ENCODE measurements at regions not wholly inside any gene's neighbourhood (a gene's known extent, or its start where the extent isn't known, plus 50 kb on each side); places are given as distances from the start of the nearest gene placed in this dataset.

DNA sequence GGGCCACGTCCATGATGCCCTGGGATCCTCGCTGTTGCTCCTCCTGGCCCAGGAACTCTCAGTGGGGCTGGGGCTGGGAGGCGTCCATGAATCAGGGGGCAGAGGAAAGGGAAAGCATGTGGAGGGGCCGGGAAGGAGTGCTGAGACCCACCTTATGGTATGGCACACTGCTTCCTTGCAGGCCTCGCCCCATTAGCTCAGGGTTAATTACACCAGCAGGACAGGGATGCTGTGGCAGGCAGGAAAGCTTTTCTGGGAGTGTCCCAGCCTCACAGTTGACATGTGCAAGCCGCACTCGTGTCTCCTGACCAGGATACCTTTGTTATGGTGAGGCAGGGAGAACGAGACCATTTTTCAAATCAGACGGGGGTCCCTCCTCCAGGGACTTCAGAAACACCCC is 109.7 kb upstream of the PCBD1 start:
- TF ChIP-seq, protein P1, sequence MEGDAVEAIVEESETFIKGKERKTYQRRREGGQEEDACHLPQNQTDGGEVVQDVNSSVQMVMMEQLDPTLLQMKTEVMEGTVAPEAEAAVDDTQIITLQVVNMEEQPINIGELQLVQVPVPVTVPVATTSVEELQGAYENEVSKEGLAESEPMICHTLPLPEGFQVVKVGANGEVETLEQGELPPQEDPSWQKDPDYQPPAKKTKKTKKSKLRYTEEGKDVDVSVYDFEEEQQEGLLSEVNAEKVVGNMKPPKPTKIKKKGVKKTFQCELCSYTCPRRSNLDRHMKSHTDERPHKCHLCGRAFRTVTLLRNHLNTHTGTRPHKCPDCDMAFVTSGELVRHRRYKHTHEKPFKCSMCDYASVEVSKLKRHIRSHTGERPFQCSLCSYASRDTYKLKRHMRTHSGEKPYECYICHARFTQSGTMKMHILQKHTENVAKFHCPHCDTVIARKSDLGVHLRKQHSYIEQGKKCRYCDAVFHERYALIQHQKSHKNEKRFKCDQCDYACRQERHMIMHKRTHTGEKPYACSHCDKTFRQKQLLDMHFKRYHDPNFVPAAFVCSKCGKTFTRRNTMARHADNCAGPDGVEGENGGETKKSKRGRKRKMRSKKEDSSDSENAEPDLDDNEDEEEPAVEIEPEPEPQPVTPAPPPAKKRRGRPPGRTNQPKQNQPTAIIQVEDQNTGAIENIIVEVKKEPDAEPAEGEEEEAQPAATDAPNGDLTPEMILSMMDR (IDR thresholded peaks at IDR 0.05): no peak
- Histone ChIP-seq H3K36me3 (no peaks in the 10 kb centered on the region), H3K27ac (no peak overlapping the region), H3K9me3 (no peaks in the 10 kb centered on the region), H3K4me3 (no peak overlapping the region), H3K27me3 (no peaks in the 10 kb centered on the region), H3K4me1 (no peaks in the 10 kb centered on the region)
- no peak for DNase-seq (ENCODE audit: low spot score in 2 of 2)
- intact Hi-C loops (cut with DNase I): no loop called here

DNA sequence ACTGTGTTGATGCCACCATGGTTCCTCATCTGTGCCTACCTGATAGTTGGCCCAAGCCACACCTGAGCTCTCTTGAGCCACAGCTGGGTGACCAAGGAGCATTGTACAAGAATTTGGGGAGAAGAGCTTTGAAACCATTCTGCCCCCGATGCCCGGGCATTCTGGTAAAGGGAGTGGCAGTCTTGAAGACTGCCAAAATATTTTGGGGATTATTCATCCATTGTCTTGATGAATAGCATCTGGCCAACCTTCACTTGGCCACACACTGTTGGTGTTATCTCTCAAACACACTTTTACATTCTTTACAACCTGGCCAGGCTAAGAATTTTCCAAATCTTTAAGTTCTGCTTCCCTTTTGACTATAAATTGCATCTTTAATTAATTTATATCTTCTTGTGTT is 113.1 kb upstream of the PCBD1 start:
- Histone ChIP-seq H3K27ac (no peak overlapping the region), H3K4me1 (no peaks in the 10 kb centered on the region), H3K27me3 (no peaks in the 10 kb centered on the region), H3K36me3 (no peaks in the 10 kb centered on the region), H3K9me3 (no peaks in the 10 kb centered on the region), H3K4me3 (no peak overlapping the region)
- DNase-seq (ENCODE audit: low spot score in 2 of 2): no peak
- intact Hi-C loops (cut with DNase I): no loop called here
- TF ChIP-seq, protein P1 (IDR thresholded peaks at IDR 0.05): no peak

DNA sequence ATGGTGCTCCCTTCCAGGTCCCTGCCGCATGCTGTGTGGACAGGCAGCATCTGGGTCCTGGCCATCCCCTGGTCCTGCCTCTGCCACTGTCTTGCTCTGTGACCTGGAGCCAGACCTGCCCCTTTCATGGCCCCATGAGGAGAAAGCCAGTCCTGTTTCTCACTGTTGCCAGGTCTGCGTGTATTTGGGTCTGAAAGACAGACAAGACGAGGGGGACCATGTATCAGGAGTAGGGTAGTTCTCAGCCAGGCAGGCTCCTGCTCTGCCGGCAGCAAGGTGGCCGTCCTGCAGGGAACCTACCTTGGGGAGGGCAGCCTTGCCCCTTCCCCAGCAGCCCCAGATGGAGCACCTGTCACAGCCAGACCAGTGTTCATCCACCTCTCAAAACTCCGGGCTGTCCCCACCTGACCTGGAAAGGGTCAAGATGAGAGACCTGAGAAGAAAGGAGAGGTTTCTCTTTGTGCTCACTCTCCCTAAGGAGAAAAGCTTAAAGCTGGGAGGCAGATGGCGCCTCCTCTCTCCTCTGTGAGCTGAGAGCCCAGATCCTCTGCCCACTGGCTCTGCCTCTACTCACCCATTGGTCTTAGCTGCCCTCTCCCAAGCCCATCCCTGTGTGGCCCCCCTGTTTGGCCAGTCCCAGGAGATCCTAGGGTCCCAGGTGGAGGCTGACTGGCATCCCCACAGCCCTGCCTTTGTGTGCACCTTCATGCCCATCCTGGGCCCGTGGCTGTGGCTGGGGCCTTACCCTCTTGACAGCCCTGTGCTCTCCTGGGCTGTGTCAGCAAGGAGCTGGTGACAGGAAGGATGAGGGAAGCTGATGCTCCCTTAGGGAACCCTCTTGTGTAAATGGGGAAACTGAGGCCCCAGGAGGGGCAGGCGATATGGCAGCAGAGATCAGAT is 116.1 kb upstream of the PCBD1 start:
- Histone ChIP-seq H3K9me3 (no peaks in the 10 kb centered on the region), H3K27ac (no peak overlapping the region), H3K4me1 (no peaks in the 10 kb centered on the region), H3K27me3 (no peaks in the 10 kb centered on the region), H3K36me3 (no peaks in the 10 kb centered on the region), H3K4me3 (no peak overlapping the region)
- DNase-seq (ENCODE audit: low spot score in 2 of 2): no peak
- intact Hi-C loops (cut with DNase I): no loop called here
- TF ChIP-seq, protein P1 (IDR thresholded peaks at IDR 0.05): no peak

DNA sequence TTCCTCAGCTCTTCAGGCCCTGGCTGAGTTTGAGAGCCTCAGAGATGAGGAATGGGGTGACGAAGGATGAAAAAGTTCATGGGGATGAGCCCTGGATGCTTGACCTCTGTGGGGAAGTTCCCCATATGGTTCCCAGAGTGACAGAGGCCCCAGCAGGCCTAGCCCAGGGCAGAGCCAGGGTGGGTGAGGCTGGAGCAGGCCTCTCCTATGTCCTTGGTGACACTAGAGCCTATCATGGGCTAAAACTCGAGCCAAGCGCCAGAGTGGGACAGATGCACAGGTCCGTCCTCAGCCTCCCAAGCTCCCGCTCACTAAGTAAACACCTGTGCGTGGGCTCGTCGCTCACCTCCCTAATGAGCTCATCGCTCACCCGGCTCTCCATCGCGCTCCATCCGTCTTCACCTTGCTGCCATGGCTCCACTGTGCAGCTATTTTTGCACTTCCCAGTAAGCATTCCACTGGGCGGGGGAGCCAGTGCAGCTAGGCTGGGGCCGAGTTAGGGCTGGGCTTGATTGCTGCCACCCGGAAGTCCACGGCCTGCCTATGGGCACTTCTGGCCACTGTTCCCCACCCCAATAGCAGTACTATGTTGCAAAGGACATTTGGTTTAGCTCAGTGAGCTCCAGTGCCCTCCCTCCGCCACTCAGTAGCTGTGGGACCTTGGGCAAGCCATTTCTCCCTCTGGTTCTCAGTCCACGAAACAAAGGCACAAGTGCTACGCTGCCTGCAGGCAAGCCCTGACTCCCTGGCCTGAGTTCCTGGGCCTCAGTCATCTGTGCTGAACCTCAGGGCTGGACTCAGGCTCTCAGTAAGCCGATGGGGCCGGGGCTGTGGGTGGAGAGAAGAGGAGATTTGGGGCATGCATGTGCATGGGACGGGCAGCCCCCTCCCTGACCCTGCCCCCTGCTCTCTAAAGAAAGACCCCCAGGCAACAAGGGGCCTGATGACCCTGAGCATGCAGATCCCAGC is 117.3 kb upstream of the PCBD1 start:
- H3K27me3 ChIP-seq: no peaks in the 10 kb centered on the region
- H3K27ac ChIP-seq: no peak overlapping the region
- H3K36me3 ChIP-seq: no peaks in the 10 kb centered on the region
- intact Hi-C loops (cut with DNase I): no loop called here
- no peak overlapping the region for H3K4me3 ChIP-seq
- no peaks in the 10 kb centered on the region for H3K9me3 ChIP-seq
- DNase-seq (ENCODE audit: low spot score in 2 of 2): no peak
- no peaks in the 10 kb centered on the region for H3K4me1 ChIP-seq
- TF ChIP-seq, protein P1 (IDR thresholded peaks at IDR 0.05): no peak

DNA sequence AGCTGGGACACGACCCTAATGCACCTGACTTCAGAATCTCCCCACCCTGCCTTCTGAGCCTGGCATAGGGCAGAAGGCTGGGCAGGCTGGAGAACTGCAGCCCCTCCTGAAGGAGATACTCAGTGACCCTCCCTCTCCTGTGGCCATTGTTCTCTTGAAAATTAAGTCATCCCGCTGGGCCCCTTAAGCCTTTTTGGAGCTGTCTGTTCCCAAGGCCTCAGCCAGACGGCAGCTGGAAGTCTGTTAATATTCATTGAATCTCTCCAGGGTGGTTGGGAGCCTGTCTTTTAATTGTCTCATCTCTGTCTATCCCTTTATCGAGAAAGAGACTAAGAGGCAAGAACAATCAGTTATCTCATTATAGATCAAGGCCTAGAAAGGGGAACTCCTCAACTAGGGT is 118.1 kb upstream of the PCBD1 start:
- H3K4me3 ChIP-seq: no peak overlapping the region
- intact Hi-C loops (cut with DNase I): no loop called here
- no peaks in the 10 kb centered on the region for H3K9me3 ChIP-seq
- no peaks in the 10 kb centered on the region for H3K36me3 ChIP-seq
- TF ChIP-seq, protein P1 (IDR thresholded peaks at IDR 0.05): no peak
- no peaks in the 10 kb centered on the region for H3K4me1 ChIP-seq
- DNase-seq (ENCODE audit: low spot score in 2 of 2): no peak
- no peak overlapping the region for H3K27ac ChIP-seq
- no peaks in the 10 kb centered on the region for H3K27me3 ChIP-seq
